ENCODE measurements at regions not wholly inside any gene's neighbourhood (a gene's known extent, or its start where the extent isn't known, plus 50 kb on each side); places are given as distances from the start of the nearest gene placed in this dataset.

DNA sequence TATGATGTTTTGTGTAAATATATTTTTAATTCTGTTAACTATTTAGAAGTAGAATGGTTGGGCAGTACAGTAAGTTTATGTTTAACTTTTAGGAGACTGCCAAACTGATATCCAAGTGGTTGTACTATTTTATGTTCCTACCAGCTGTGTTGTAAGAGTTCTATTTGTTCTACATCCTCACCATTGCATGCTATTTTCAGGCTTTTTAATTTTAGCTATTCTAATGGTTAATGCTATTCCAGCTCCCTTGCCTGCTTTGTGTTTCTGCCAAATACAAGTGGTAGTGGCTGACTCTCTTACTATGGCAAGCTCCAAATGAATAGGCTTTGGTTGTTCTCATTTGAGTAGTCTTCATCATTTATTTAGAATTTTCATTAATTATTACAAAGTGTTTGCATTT lies 476.4 kb downstream of the KIF4B start:
- TF ChIP-seq, protein P1, sequence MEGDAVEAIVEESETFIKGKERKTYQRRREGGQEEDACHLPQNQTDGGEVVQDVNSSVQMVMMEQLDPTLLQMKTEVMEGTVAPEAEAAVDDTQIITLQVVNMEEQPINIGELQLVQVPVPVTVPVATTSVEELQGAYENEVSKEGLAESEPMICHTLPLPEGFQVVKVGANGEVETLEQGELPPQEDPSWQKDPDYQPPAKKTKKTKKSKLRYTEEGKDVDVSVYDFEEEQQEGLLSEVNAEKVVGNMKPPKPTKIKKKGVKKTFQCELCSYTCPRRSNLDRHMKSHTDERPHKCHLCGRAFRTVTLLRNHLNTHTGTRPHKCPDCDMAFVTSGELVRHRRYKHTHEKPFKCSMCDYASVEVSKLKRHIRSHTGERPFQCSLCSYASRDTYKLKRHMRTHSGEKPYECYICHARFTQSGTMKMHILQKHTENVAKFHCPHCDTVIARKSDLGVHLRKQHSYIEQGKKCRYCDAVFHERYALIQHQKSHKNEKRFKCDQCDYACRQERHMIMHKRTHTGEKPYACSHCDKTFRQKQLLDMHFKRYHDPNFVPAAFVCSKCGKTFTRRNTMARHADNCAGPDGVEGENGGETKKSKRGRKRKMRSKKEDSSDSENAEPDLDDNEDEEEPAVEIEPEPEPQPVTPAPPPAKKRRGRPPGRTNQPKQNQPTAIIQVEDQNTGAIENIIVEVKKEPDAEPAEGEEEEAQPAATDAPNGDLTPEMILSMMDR (IDR thresholded peaks at IDR 0.05): no peak
- TF ChIP-seq, protein P2, sequence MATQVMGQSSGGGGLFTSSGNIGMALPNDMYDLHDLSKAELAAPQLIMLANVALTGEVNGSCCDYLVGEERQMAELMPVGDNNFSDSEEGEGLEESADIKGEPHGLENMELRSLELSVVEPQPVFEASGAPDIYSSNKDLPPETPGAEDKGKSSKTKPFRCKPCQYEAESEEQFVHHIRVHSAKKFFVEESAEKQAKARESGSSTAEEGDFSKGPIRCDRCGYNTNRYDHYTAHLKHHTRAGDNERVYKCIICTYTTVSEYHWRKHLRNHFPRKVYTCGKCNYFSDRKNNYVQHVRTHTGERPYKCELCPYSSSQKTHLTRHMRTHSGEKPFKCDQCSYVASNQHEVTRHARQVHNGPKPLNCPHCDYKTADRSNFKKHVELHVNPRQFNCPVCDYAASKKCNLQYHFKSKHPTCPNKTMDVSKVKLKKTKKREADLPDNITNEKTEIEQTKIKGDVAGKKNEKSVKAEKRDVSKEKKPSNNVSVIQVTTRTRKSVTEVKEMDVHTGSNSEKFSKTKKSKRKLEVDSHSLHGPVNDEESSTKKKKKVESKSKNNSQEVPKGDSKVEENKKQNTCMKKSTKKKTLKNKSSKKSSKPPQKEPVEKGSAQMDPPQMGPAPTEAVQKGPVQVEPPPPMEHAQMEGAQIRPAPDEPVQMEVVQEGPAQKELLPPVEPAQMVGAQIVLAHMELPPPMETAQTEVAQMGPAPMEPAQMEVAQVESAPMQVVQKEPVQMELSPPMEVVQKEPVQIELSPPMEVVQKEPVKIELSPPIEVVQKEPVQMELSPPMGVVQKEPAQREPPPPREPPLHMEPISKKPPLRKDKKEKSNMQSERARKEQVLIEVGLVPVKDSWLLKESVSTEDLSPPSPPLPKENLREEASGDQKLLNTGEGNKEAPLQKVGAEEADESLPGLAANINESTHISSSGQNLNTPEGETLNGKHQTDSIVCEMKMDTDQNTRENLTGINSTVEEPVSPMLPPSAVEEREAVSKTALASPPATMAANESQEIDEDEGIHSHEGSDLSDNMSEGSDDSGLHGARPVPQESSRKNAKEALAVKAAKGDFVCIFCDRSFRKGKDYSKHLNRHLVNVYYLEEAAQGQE (IDR thresholded peaks at IDR 0.05; ENCODE audit: insufficient read depth in 1 of 2, low read depth in 2 of 2, low read length in 1 of 2): no peak
